Sigmoid colon (tissue), 6 donors: ENCODE measurements at regions not wholly inside any gene's neighbourhood (a gene's known extent, or its start where the extent isn't known, plus 50 kb on each side); places are given as distances from the start of the nearest gene placed in this dataset.

ENCODE experiments used
- DNase-seq: peaks from one replicate; pipeline ENCODE4 v3.0.0-alpha.2; 2019
- H3K27ac ChIP-seq, 4 donors: fragments of 200-600 bp; sonication (generic); one replicate each; pipeline ENCODE4 v1.5.1; 2016 to 2019; ENCODE audit warnings: mild to moderate bottlenecking in 1 of 4
- H3K27me3 ChIP-seq, 3 donors: fragments of 200-600 bp; sonication (generic); one replicate each; pipeline ENCODE4 v1.5.1; 2019; ENCODE audit warnings: mild to moderate bottlenecking in 1 of 3
- H3K36me3 ChIP-seq, 4 donors: fragments of 200-600 bp; sonication (generic); one replicate each; pipeline ENCODE4 v1.5.1; 2016 to 2019
- H3K4me1 ChIP-seq, 4 donors: fragments of 200-600 bp; sonication (generic); one replicate each; pipeline ENCODE4 v1.5.1; 2017 to 2019
- H3K4me3 ChIP-seq, 4 donors: fragments of 200-600 bp; sonication (generic); one replicate each; pipeline ENCODE4 v1.5.1; 2017 to 2019; ENCODE audit warnings: mild to moderate bottlenecking in 2 of 4, moderate library complexity in 1 of 4
- H3K9me3 ChIP-seq, 4 donors: fragments of 200-600 bp in 3 of 4; sonication (generic) in 3 of 4; one replicate each; pipeline versions ENCODE4 v1.5.1 to v1.6.1; 2013 to 2019
- CTCF ChIP-seq, 4 experiments: fragments of 450-650 bp in 3 of 4; fragments of 200-600 bp in 1 of 4; IDR thresholded peaks; one replicate each; pipeline ENCODE4 v1.5.1; 2016 to 2019; ENCODE audit warnings: antibody characterized with exemption in 4 of 4, mild to moderate bottlenecking in 3 of 4, moderate library complexity in 2 of 4
- EP300 ChIP-seq, 4 donors: sonication (generic); formaldehyde crosslinking; IDR thresholded peaks; one replicate each; pipeline ENCODE4 v1.6.1; 2017; ENCODE audit warnings: antibody characterized with exemption in 4 of 4
- POLR2A ChIP-seq, 2 donors: fragments of 450-650 bp; IDR thresholded peaks; one replicate each; pipeline ENCODE4 v1.6.1; 2016; ENCODE audit warnings: antibody characterized with exemption in 2 of 2, mild to moderate bottlenecking in 2 of 2, moderate library complexity in 2 of 2
- POLR2AphosphoS5 ChIP-seq, 4 donors: sonication (generic); formaldehyde crosslinking; IDR thresholded peaks; one replicate each; pipeline ENCODE4 v1.6.1; 2017; ENCODE audit warnings: antibody characterized with exemption in 4 of 4
- WGBS, 2 donors: extraction: QIAGEN DNeasy Blood & Tissue Kit; methylation state at CpG; one replicate each; pipeline ENCODE4 v1.1.7; 2013; 5-methylcytosine and 5-hydroxymethylcytosine counted together
- intact Hi-C: fragments of 100-400 bp; cut with DNase I; formaldehyde crosslinking; loops from one replicate; pipeline ENCODE4 v1.15.1; 2023
- donor health status: healthy with polysubstance abuse.
- donor health status: healthy.

- intact Hi-C loops, result loop anchor here (5.0 kb wide), 3 partner anchors 44 to 94 kb away; partner anchors contain the start of genes HOXC4 and HOXC5
- Histone ChIP-seq H3K4me3 (peak overlapping the region; percentile 47 to 72 (median 60)), H3K36me3 (no peaks in the 10 kb centered on the region), H3K27ac (peak overlapping the region; percentile 67 to 86 (median 74)), H3K27me3 (peaks cover 4 to 42% (median 22%) of the 10 kb centered on the region in 3 donors), H3K9me3 (no peaks in the 10 kb centered on the region), H3K4me1 (peaks cover 0 to 20% (median 11%) of the 10 kb centered on the region in 4 donors)
- DNase-seq, result peak; percentile 80
- WGBS, 2 donors, result 3 to 7% methylated on average over 46 of the region's 46 CpGs
- TF ChIP-seq POLR2AphosphoS5 (IDR thresholded peaks at IDR 0.05), result peak; percentile 19 to 66 (median 52)
- no peak for TF ChIP-seq CTCF (IDR thresholded peaks at IDR 0.05)
Observed at GRCh38 chr12:54126029-54126695, 62.6 kb downstream of the SMUG1 start.

GRCh38 chr12:54126696-54127537 is 61.9 kb downstream of the SMUG1 start:
- H3K36me3 ChIP-seq, result no peaks in the 10 kb centered on the region
- peak overlapping the region; percentile 67 to 86 (median 74) for H3K27ac ChIP-seq
- H3K9me3 ChIP-seq, result no peaks in the 10 kb centered on the region
- intact Hi-C loops, result loop anchor here (5.0 kb wide), 3 partner anchors 45 to 95 kb away; partner anchors contain the start of genes HOXC4 and HOXC5
- 7 to 14% methylated on average over 31 of the region's 31 CpGs for WGBS, 2 donors
- TF ChIP-seq EP300 (IDR thresholded peaks at IDR 0.05) (no peak), POLR2A (IDR thresholded peaks at IDR 0.05) (peak; percentile 19 to 44), POLR2AphosphoS5 (IDR thresholded peaks at IDR 0.05) (peak; percentile 56 to 81 (median 64)), CTCF (IDR thresholded peaks at IDR 0.05) (no peak)
- H3K27me3 ChIP-seq, result peaks cover 4 to 42% (median 22%) of the 10 kb centered on the region in 3 donors
- H3K4me3 ChIP-seq, result peak overlapping the region; percentile 47 to 72 (median 60)
- DNase-seq, result peak; percentile 88
- H3K4me1 ChIP-seq, result peaks cover 0 to 20% (median 11%) of the 10 kb centered on the region in 4 donors

- Histone ChIP-seq H3K36me3 (no peaks in the 10 kb centered on the region), H3K4me1 (peaks cover 0 to 20% (median 11%) of the 10 kb centered on the region in 4 donors), H3K4me3 (peak overlapping the region; percentile 47 to 72 (median 60)), H3K27ac (peak overlapping the region; percentile 67 to 86 (median 74)), H3K9me3 (no peaks in the 10 kb centered on the region), H3K27me3 (peaks cover 4 to 41% (median 22%) of the 10 kb centered on the region in 3 donors)
- intact Hi-C loops, result loop anchor here (5.0 kb wide), 3 partner anchors 45 to 95 kb away; partner anchors contain the start of genes HOXC4 and HOXC5
- 70 to 73% methylated on average over 19 of the region's 19 CpGs for WGBS, 2 donors
- DNase-seq, result no peak
- TF ChIP-seq POLR2AphosphoS5 (IDR thresholded peaks at IDR 0.05), result no peak
- no peak for TF ChIP-seq EP300 (IDR thresholded peaks at IDR 0.05)
- TF ChIP-seq CTCF (IDR thresholded peaks at IDR 0.05), result no peak
- no peak for TF ChIP-seq POLR2A (IDR thresholded peaks at IDR 0.05)
Observed at GRCh38 chr12:54127538-54128259, 61.1 kb downstream of the SMUG1 start.

- Histone ChIP-seq H3K9me3 (no peaks in the 10 kb centered on the region), H3K4me3 (no peak overlapping the region), H3K27me3 (peaks cover 4 to 38% (median 22%) of the 10 kb centered on the region in 3 donors), H3K36me3 (no peaks in the 10 kb centered on the region), H3K4me1 (peaks cover 0 to 20% (median 11%) of the 10 kb centered on the region in 4 donors), H3K27ac (peak overlapping the region in 1 of 4 donors; percentile 86)
- DNase-seq, result no peak
- 75 to 78% methylated on average over 3 of the region's 3 CpGs for WGBS, 2 donors
- TF ChIP-seq EP300 (IDR thresholded peaks at IDR 0.05), result no peak
- no peak for TF ChIP-seq POLR2AphosphoS5 (IDR thresholded peaks at IDR 0.05)
- no peak for TF ChIP-seq POLR2A (IDR thresholded peaks at IDR 0.05)
- no peak for TF ChIP-seq CTCF (IDR thresholded peaks at IDR 0.05)
- intact Hi-C loops, result loop anchor here (5.0 kb wide), 3 partner anchors 46 to 96 kb away; partner anchors contain the start of genes HOXC4 and HOXC5
Observed at GRCh38 chr12:54128416-54128815, 60.4 kb downstream of the SMUG1 start.
